ENCODE measurements at regions not wholly inside any gene's neighbourhood (a gene's known extent, or its start where the extent isn't known, plus 50 kb on each side); places are given as distances from the start of the nearest gene placed in this dataset.

DNA sequence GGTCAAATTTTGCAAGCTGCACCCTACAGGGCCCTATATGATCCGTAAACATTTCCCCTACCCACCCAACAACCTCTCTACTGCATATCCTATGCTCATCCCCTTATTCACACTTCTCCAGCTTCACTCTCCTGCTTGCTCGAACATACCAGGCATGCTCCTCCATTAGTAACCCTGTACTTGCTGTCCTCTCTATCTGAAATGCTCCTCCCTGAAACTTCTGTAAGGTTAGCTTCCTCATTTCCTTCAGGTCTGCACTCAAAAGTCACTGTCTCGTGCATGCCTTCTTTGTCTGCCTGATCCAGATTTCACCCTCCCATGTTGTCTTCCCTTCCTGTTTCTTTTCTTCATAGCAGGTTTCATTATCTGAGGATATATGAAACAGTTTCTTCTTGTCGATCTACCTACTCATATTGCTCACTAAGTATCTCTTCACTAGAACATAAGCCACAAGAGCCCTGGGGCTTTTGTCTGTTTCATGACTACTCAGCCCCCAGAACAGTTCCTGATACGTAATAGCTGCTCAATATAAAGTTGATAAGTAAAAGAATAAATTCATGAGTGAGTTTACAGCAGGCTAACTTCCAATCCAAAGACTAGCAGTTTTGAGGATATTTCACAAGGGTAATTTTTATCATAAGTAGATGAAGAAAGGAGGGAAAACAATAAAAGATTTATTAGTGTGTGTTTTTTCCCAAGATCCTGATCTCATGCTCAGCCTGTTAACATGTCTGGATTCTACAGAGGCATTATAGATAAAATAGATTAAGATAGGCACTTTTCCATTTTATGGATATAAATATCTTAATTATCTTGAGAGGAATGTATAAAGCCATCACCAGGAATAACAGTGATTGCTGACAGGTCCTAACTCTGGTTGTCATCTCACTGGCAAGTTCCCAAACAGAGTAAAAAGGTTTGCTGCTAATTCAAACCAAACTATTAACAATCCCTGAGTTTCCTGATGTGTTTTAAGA is 392.5 kb upstream of the ESRRG start:
- no peaks in the 10 kb centered on the region for H3K27me3 Mint-ChIP-seq
- H3K4me3 Mint-ChIP-seq = no peak overlapping the region
- no peaks in the 10 kb centered on the region for H3K36me3 Mint-ChIP-seq
- H3K4me1 Mint-ChIP-seq = no peaks in the 10 kb centered on the region
- H3K27ac Mint-ChIP-seq = no peak overlapping the region
- H3K9me3 Mint-ChIP-seq = peaks cover 15% of the 10 kb centered on the region

DNA sequence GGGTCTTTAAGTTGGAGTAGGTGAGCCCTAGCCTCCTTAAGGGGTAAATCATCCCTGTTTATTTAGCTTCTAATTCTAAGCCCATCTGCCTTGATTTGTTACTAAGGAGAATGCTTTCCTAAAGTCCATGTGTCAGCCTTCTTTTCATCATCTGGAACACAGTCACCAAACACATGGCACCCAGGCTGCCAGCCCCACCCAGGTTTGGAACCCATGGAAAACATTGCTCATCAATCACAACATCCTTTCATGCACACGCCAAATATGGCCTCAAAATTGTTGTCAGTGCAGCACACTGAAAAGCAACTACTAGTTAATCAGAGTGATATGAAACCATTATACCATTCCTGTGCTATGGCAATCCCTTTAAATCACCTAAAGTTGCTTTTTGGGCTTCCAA is 386.7 kb upstream of the ESRRG start:
- Mint-ChIP-seq H3K9me3 (no peaks in the 10 kb centered on the region), H3K27me3 (no peaks in the 10 kb centered on the region), H3K4me3 (no peak overlapping the region), H3K36me3 (no peaks in the 10 kb centered on the region), H3K4me1 (no peaks in the 10 kb centered on the region), H3K27ac (no peak overlapping the region)

DNA sequence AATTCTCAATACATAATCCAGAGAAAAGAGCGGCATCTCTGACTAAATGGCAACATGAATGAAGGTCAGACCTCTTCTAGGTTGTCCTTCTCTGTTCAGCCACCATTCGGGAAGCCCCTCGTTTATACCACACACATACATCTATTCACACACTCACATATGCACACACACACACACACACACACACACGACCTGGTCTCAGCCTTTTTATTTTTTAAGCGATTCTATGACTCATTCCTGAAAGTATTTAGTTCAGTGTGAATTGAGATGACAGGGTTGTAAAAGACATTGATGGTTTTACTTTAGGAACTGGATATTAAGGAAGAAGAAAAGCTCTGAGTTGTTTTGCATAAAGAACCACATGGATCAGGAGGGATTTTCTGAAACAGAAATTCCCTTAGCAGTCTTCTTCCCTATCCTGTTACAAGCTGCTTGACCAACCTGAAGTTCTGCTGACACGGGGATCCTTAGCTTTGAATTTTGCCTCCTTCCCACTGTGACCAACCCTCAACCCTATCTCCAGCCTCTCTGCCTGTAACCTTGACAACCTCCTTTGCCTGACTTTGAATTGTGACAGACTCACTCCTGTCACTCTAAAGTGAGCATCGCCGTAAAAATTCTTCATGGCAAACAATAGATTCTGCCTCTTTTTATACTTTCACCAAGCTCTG is 383.1 kb upstream of the ESRRG start:
- Mint-ChIP-seq H3K4me3 (no peak overlapping the region), H3K27ac (no peak overlapping the region), H3K27me3 (no peaks in the 10 kb centered on the region), H3K4me1 (no peaks in the 10 kb centered on the region), H3K36me3 (no peaks in the 10 kb centered on the region), H3K9me3 (no peaks in the 10 kb centered on the region)

DNA sequence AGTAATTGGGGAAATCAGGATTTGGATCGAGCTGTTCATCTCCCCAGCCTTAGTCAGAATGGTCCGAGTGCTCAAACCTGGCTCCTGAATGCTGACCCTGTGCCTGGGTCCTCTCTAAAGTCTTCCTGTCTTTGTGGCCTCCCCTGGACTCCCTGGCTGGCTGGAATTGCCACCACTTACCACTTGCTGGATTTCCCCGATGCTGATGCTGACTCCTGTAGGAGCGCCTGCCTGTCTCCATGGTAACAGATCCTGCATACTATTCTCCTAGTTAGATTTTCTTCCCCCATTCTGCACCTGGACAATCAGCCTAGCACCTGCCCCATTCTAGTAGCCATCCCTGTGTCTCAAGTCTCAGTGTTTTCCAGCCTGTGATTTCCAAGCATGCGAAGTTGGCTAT is 382.2 kb upstream of the ESRRG start:
- no peaks in the 10 kb centered on the region for H3K9me3 Mint-ChIP-seq
- H3K27ac Mint-ChIP-seq = no peak overlapping the region
- H3K4me3 Mint-ChIP-seq = no peak overlapping the region
- no peaks in the 10 kb centered on the region for H3K36me3 Mint-ChIP-seq
- H3K4me1 Mint-ChIP-seq = no peaks in the 10 kb centered on the region
- no peaks in the 10 kb centered on the region for H3K27me3 Mint-ChIP-seq

DNA sequence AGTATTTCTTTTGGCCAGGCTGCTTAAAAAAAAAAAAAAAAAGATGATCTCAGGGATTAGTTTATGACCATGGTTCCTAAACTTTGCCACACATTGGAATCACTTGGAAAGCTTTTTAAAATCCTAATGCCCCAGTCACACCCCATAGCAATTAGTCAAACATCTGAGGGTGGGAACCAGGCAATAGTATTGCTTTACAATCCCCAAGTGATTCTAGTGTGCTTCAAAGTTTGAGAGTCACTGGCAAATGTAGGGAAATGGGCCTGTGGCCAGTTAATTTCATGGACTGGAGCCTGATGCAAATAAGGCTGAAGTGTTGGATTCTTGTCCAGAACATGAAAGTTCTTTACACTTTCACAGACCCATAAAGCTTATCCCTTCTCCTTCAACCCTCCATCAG is 374.6 kb upstream of the ESRRG start:
- Mint-ChIP-seq H3K4me1 (no peaks in the 10 kb centered on the region), H3K4me3 (no peak overlapping the region), H3K36me3 (peaks cover 2% of the 10 kb centered on the region), H3K27me3 (peaks cover 2% of the 10 kb centered on the region), H3K27ac (no peak overlapping the region), H3K9me3 (peaks cover 4% of the 10 kb centered on the region)

DNA sequence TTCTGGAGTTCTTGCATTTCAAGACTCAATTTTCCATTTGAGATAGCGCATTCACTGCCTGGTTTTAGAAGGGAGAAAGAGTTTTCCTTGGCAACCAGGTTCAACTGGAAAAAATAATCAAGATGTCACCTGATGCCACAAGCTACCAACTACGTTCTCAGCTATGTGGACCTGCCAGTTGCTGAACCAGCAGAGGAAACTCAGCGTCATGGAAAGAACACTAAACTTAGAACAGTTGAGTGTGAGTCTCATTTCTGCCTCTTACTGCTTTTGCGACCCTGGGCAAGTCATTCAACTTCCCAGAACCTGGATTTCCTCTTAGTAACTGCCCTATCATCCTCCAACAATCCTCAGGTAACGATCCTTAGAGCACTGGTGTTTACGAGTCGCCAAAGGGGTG is 373.0 kb upstream of the ESRRG start:
- Mint-ChIP-seq H3K9me3 (peaks cover 8% of the 10 kb centered on the region), H3K27me3 (peaks cover 12% of the 10 kb centered on the region), H3K4me3 (no peak overlapping the region), H3K36me3 (peaks cover 2% of the 10 kb centered on the region), H3K27ac (no peak overlapping the region), H3K4me1 (no peaks in the 10 kb centered on the region)

DNA sequence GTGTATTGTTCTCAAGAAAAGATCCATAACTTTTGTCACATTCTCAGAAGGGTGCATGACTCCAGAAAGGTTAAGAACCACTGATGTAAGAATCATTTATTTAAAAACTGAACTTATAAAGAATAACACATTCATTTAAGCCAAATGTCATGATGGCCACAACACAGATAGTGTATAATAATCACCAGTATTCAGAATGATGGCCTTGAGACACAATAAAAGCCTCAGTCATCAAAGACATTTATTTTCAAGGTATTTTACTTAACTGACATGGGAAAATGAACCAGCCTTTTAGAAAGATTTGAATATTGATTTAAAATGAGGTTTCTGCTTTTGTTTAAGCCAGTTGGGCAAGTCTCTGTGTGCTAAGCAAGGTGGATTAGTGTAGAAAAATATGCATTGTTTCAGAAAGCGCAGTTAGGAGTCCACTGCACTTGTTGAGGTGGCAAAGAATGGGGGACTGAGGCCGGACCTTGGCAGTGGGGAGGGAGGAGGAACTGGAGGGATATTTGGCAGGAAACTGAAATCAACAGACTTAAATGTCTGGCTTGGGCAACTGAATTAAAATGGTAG is 371.9 kb upstream of the ESRRG start:
- Mint-ChIP-seq H3K36me3 (peaks cover 2% of the 10 kb centered on the region), H3K4me1 (peaks cover 3% of the 10 kb centered on the region), H3K27ac (no peak overlapping the region)

DNA sequence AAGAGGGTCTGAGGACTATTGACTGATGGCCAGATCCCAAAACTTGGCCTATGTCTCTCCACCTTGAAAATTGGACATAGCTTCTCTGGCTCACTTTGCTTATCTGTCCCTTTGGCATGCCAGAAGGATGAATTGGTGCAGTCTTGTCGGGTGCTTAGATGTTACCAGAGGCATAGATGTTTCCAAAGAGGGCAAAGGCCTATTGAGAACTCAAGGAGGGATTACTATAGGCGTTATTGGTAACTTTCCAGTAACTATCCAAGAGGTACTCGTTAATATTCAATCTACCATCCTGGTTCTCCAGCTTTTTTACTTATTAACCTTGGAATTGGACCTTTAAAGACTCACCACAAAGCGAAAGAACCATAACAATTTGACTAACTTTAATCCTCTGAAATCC is 368.3 kb upstream of the ESRRG start:
- H3K4me3 Mint-ChIP-seq = no peak overlapping the region
- no peak overlapping the region for H3K27ac Mint-ChIP-seq
- peaks cover 2% of the 10 kb centered on the region for H3K36me3 Mint-ChIP-seq
- H3K4me1 Mint-ChIP-seq = peaks cover 6% of the 10 kb centered on the region
- H3K27me3 Mint-ChIP-seq = peaks cover 28% of the 10 kb centered on the region
- H3K9me3 Mint-ChIP-seq = peaks cover 8% of the 10 kb centered on the region

More for the DNA sequence above, 371.9 kb upstream of the ESRRG start:
- H3K27me3 Mint-ChIP-seq = peaks cover 19% of the 10 kb centered on the region
- no peak overlapping the region for H3K4me3 Mint-ChIP-seq
- peaks cover 8% of the 10 kb centered on the region for H3K9me3 Mint-ChIP-seq

DNA sequence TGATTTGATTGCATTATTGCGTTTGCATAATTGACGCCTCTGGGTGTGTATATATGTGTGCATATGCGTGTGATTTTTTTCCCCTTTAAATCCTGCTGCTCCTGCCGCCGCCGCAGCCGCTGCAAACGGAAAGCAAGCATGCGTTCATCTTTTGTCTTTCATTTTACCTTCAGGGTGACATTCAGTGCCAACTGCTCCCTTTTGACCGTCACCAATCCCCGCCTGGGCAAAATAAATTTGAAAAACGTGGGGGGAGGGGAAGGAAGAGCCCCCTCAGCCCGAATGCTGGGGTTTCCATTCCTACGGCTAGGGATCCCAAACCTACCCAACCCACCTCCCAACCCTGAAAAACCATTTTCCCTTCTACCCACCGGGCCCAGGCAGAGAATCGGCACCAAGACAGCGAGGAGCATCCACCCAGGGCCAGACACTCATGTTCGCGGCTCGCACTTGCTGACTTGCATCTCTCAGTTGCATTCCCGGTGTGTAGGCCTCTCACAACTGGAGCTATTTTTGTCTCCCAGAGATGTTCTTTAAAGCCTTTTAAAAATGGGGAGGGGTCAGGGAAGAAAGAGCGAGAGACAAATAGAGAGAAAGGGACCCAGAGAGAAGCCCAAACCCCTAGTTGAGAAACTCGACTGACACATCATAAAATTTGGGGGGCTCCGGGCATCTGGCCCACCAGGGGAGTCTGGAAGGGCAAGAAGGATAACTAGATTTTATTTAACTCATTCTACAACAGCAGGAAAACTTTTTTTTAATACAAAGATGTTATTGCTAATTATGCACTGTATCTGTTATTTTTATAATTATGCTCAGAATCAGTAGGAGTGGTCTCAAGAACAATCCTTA is 367.1 kb upstream of the ESRRG start:
- peaks cover 2% of the 10 kb centered on the region for H3K36me3 Mint-ChIP-seq
- no peak overlapping the region for H3K4me3 Mint-ChIP-seq
- H3K4me1 Mint-ChIP-seq = peaks cover 6% of the 10 kb centered on the region
- H3K27me3 Mint-ChIP-seq = peaks cover 28% of the 10 kb centered on the region
- H3K9me3 Mint-ChIP-seq = peaks cover 8% of the 10 kb centered on the region
- H3K27ac Mint-ChIP-seq = no peak overlapping the region

DNA sequence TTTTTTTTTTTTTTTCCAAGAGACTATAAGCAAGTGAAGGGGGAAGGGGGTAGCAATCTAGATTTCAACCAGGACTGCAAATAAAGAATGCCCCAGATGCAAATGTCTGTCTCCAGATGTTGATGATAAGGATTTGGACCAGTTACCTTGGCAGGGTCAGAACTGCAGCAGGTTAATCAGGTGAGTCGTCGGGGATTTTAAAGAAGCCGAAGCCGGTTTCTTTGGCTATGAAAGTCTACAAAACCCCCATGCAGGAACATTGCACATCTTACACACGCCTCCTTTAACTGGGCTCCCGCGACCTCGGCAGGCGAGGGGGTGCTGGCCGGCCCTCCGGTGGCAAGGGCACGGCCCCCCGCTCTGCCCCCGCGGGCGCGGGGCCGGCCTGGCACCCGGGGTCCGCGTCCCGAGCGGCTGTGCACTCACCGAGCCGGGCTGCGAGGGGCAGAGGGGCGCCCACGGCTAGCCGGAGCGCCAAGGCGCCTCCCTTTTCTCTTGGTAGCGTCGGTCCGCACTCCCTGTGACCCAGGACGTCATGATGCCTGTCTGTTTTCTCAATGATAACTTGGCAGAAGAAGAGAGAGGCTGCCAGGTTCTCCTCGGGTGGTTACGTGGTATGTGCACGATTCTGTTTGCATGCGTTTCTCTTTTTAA is 366.3 kb upstream of the ESRRG start:
- H3K4me3 Mint-ChIP-seq = no peak overlapping the region
- peaks cover 28% of the 10 kb centered on the region for H3K27me3 Mint-ChIP-seq
- H3K27ac Mint-ChIP-seq = no peak overlapping the region
- H3K9me3 Mint-ChIP-seq = peaks cover 8% of the 10 kb centered on the region
- H3K36me3 Mint-ChIP-seq = peaks cover 2% of the 10 kb centered on the region
- H3K4me1 Mint-ChIP-seq = peaks cover 6% of the 10 kb centered on the region

DNA sequence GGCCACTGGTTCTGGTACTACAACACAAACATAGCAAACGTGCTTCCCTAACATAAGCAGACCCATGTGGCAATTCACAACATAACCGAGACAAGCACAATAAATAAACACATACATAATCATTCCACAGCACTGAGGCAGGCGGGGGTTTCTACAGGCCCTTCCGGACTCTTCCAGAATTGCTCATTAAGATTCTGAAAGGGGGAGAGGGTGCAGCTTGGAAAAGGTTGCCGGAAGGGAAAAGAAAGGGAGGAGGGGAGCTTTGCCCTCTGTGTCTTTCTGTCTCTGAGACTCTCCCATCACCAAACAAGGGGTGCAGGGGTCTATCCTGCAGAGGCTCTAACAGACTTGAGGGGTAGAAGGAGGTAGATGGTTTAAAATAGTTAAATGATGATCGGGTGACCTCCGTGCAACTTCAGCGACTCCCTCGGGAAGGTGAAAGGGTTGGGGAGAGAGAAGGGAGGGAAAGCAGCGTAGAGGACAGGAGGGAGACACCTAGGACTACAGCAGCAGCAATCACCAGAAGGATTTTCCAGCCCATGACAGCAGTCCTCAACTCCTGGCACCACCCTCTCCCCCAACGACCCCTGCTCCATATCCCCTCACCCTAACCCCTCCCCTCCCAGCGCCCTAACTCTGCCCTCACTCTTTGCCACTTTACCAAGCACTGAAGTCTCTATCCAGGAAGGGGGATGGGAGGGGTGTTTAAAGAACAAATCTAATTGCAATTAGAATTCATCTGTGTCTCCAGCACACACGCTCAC is 365.5 kb upstream of the ESRRG start:
- Mint-ChIP-seq H3K27ac (no peak overlapping the region), H3K4me3 (no peak overlapping the region), H3K36me3 (peaks cover 2% of the 10 kb centered on the region), H3K4me1 (peaks cover 6% of the 10 kb centered on the region), H3K9me3 (peaks cover 8% of the 10 kb centered on the region), H3K27me3 (peaks cover 28% of the 10 kb centered on the region)

DNA sequence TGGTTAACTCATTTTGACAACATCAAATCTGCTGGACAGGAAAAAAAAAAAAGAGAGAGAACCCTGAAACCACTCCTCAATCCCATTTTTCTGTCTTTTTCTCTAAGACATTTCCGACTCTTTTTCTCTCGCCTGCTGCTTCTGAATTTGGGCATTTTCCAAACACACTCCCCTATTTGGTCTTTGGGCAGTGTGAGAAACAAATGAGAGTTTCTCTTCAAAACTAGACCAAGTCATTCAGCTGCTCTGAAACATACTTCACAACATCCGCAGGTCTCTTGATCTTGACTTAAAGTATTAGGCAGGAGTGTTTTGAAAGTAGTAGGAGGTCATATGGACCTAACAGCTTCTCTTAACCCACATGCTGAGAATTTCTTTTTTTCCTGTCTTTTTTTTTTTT is 364.8 kb upstream of the ESRRG start:
- H3K9me3 Mint-ChIP-seq = peaks cover 7% of the 10 kb centered on the region

DNA sequence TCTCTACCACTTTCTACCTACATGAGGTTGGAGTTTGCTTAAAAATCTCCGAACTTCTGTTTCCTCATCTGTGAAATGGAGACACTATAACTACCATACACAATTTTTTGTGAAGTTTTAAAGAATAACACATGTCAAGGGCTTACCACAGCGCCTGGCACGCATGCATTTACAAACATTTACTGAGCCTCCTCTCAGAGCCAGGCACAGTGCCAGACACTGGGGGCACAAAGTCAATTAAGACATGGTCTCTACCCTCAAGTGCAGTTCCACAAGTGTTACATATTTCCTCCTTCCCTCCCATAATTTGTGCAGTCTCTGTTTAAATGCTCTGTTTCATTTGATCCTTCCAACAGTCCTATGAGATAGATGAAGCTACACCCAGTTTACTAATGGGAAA is 356.4 kb upstream of the ESRRG start:
- Mint-ChIP-seq H3K27ac (no peak overlapping the region), H3K27me3 (no peaks in the 10 kb centered on the region), H3K36me3 (no peaks in the 10 kb centered on the region), H3K9me3 (no peaks in the 10 kb centered on the region), H3K4me1 (no peaks in the 10 kb centered on the region), H3K4me3 (no peak overlapping the region)

More for the DNA sequence above, 364.8 kb upstream of the ESRRG start:
- peaks cover 6% of the 10 kb centered on the region for H3K4me1 Mint-ChIP-seq
- H3K27me3 Mint-ChIP-seq = peaks cover 28% of the 10 kb centered on the region
- no peak overlapping the region for H3K4me3 Mint-ChIP-seq
- no peak overlapping the region for H3K27ac Mint-ChIP-seq
- peaks cover under 1% of the 10 kb centered on the region for H3K36me3 Mint-ChIP-seq

DNA sequence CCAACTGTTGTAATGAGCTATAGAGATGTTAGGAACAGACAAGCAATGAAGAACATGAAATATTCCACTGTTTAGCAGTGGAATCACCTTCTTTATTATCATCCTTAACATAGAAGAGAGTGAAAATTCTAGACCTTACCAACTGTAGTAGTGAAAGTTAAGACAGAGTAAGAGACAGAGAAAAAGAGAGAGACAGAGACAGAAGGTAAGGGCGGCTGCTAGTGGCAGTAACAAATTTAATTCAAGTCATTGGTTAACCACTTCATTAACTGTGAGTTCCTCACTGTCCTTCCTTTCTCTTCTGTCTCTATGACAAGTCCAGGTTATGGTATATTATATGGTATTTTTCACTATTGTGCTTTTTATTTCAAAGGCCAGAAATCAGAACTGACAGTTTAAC is 355.7 kb upstream of the ESRRG start:
- no peaks in the 10 kb centered on the region for H3K36me3 Mint-ChIP-seq
- H3K4me3 Mint-ChIP-seq = no peak overlapping the region
- H3K9me3 Mint-ChIP-seq = no peaks in the 10 kb centered on the region
- H3K27me3 Mint-ChIP-seq = no peaks in the 10 kb centered on the region
- no peak overlapping the region for H3K27ac Mint-ChIP-seq
- H3K4me1 Mint-ChIP-seq = no peaks in the 10 kb centered on the region
